ENCODE measurements at regions not wholly inside any gene's neighbourhood (a gene's known extent, or its start where the extent isn't known, plus 50 kb on each side); places are given as distances from the start of the nearest gene placed in this dataset.
"Not testable (repeated sequence)": the region's sequence is repeated elsewhere in the genome, so short reads cannot be mapped to it uniquely, and the experiment has no call there.

DNA sequence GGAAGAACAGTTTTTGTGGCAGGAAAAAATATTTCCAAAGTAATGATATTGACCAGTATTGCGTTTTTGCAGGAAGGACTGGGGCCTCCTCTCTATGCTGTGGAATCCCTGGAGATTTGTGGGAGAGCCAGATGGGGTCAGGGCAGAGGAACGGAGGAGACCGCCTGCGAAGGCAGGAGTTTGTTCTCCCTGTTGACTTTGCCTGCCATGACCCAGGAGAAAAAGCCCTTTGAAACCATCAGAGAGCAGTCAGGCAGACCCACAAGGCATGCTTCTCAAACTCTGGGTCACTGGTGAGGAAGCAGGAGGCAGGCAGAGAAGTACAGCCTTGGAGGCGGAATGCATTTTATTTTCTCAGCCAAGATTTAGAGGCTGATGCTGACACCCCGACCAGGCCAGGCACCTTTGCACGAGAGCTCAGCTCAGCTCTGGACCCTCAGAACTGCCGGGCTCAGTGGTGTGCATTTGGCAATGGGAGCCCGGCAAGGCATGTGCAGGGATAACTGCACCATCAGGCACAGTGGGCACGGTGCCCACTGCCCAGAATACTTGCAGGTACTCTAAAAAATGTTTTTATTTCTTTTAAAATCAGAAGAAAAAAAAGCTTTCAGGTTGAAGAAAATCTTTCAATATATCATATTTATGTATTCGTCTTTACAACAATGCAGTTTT, 410.4 kb downstream of the RPS24 start:
- DNase-seq (ENCODE audit: low read depth, low spot score) = no peak
- in situ Hi-C loops (cut with HindIII; ENCODE audit: low pct_unique_long_range_greater_than_20kb, low sequenced_read_pairs) = no loop called here

- in situ Hi-C loops (cut with HindIII; ENCODE audit: low pct_unique_long_range_greater_than_20kb, low sequenced_read_pairs); DNase-seq (ENCODE audit: low read depth, low spot score): not testable (repeated sequence)
These were observed 411.1 kb downstream of the RPS24 start for GRCh38 chr10:78444741-78445140.

DNA sequence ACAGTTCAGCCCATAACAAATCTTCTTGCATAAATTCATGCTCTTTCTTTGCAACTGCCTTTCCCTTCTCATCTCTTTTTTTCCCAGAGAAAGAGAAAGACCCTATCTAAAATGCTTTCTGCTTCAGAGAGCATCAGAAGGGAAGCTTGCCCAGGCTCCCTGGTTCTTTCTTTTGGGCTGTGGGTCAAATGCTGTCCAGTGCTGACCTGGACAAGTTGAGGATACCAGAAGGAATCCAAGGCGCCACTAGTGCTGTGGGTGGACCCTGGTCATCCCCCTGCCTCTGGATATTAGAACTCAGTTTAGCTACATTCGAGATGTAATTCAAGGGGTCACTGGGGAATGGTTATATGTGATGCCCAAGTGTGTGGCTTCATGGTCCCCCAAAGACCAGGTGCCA, 411.6 kb downstream of the RPS24 start:
- DNase-seq (ENCODE audit: low read depth, low spot score) = no peak
- in situ Hi-C loops (cut with HindIII; ENCODE audit: low pct_unique_long_range_greater_than_20kb, low sequenced_read_pairs) = no loop called here

- in situ Hi-C loops (cut with HindIII; ENCODE audit: low pct_unique_long_range_greater_than_20kb, low sequenced_read_pairs) = no loop called here
- no peak for DNase-seq (ENCODE audit: low read depth, low spot score)
These were observed 414.8 kb downstream of the RPS24 start for GRCh38 chr10:78448470-78448869.

GRCh38 chr10:78448994-78449418, 415.3 kb downstream of the RPS24 start:
- no peak for DNase-seq (ENCODE audit: low read depth, low spot score)
- in situ Hi-C loops (cut with HindIII; ENCODE audit: low pct_unique_long_range_greater_than_20kb, low sequenced_read_pairs) = no loop called here

DNA sequence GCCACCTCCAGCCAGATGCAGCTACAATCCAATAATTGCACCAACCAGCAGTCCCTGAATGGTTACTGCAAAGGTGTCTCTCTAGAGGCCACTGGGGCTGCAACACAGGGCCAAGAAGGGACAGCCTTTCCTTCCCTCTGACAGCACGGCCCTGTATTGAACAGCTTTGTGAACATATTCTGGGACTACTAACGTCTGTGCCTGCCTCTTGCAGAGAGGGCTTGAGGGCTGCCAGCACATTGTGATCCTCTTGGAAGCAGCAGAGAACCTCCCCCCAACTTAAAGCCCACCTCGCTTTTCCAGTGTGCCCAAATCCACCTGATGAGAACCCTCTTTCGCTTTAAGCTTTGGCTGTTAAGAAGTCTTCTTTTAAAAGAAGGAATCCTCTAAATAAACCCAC, 415.9 kb downstream of the RPS24 start:
- in situ Hi-C loops (cut with HindIII; ENCODE audit: low pct_unique_long_range_greater_than_20kb, low sequenced_read_pairs) = no loop called here

GRCh38 chr10:78450239-78450638, 416.6 kb downstream of the RPS24 start:
- no peak for DNase-seq (ENCODE audit: low read depth, low spot score)
- in situ Hi-C loops (cut with HindIII; ENCODE audit: low pct_unique_long_range_greater_than_20kb, low sequenced_read_pairs) = no loop called here

More for the DNA sequence above, 415.9 kb downstream of the RPS24 start:
- DNase-seq (ENCODE audit: low read depth, low spot score) = no peak

DNA sequence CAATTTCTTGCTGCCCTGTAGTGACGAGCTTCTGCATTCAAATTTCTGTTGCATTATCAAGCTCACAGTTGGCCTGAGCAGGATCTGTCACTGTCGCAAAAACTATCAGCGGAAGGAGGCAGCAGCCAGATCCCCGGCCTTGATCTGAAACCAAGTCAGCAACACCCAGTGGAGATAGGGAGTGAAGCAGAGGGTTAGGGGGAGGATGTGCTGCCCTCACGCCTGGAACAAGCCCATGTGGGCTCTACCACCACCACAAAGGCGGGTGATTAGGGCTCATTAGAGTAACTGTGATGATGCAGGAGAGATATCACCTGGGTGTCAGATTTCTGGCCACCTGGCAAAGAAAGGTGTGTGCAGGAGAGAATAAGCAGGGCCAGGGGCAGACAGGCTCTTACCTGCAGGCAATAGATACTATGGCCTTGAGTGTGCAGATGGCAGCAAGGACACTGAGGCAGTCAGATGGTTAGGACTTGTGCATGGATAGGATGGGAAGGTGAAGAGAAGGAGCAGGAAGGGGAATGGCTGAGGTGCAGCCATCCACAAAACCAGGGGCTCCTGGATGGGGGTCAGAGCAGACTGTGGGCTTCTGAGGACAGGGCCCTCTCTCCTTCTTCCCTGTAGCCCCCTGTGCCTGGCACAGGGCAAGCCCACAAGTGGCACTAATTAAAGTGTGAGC, 417.3 kb downstream of the RPS24 start:
- no peak for DNase-seq (ENCODE audit: low read depth, low spot score)
- in situ Hi-C loops (cut with HindIII; ENCODE audit: low pct_unique_long_range_greater_than_20kb, low sequenced_read_pairs) = no loop called here

GRCh38 chr10:78451592-78451991, 417.9 kb downstream of the RPS24 start:
- DNase-seq (ENCODE audit: low read depth, low spot score) = no peak
- in situ Hi-C loops (cut with HindIII; ENCODE audit: low pct_unique_long_range_greater_than_20kb, low sequenced_read_pairs) = no loop called here

- in situ Hi-C loops (cut with HindIII; ENCODE audit: low pct_unique_long_range_greater_than_20kb, low sequenced_read_pairs) = no loop called here
- no peak for DNase-seq (ENCODE audit: low read depth, low spot score)
These were observed 420.5 kb downstream of the RPS24 start for GRCh38 chr10:78454123-78454645.

- no peak for DNase-seq (ENCODE audit: low read depth, low spot score)
- in situ Hi-C loops (cut with HindIII; ENCODE audit: low pct_unique_long_range_greater_than_20kb, low sequenced_read_pairs) = no loop called here
These were observed 421.6 kb downstream of the RPS24 start for GRCh38 chr10:78455236-78455635.

GRCh38 chr10:78455811-78456210, 422.1 kb downstream of the RPS24 start:
- in situ Hi-C loops (cut with HindIII; ENCODE audit: low pct_unique_long_range_greater_than_20kb, low sequenced_read_pairs) = no loop called here
- no peak for DNase-seq (ENCODE audit: low read depth, low spot score)

DNA sequence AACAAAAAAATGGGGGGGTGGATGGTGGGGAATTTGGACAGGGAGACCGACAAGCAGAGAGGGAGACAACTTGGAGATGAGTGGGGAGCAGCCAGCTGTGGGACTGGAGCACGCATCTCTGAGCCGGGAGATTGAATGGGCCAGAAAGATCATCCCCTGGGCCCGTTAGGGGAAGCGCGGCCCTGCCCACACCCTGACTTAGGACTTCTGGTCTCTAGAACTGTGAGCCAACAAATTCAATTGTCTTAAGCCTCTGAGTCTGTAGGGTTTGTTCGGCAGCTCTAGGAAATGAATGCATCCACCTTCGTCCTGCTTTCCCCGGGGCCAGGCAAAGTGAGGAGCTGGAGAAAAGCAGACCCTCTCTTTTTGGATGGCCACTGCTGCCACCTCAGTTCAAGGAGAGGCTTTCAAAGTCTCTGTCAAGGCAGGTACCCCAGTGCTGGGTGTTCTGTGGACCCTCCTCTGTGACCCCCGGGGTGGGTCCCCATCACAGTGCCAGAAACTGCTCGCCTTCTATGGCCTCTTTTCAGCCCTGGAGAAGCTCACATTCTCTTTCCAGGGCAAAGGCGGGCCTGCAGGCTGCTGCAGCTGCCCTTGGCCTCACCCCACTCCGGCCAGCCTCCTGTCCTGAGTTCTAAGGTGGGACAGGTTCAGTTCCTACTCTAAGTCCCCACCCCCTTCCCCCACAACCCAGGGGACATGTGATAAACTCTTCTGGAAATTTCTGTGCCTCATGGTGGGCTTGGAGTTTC, 423.2 kb downstream of the RPS24 start:
- in situ Hi-C loops (cut with HindIII; ENCODE audit: low pct_unique_long_range_greater_than_20kb, low sequenced_read_pairs) = no loop called here
- DNase-seq (ENCODE audit: low read depth, low spot score) = no peak

- no peak for DNase-seq (ENCODE audit: low read depth, low spot score)
- in situ Hi-C loops (cut with HindIII; ENCODE audit: low pct_unique_long_range_greater_than_20kb, low sequenced_read_pairs) = no loop called here
These were observed 424.3 kb downstream of the RPS24 start for GRCh38 chr10:78457804-78458482.

DNA sequence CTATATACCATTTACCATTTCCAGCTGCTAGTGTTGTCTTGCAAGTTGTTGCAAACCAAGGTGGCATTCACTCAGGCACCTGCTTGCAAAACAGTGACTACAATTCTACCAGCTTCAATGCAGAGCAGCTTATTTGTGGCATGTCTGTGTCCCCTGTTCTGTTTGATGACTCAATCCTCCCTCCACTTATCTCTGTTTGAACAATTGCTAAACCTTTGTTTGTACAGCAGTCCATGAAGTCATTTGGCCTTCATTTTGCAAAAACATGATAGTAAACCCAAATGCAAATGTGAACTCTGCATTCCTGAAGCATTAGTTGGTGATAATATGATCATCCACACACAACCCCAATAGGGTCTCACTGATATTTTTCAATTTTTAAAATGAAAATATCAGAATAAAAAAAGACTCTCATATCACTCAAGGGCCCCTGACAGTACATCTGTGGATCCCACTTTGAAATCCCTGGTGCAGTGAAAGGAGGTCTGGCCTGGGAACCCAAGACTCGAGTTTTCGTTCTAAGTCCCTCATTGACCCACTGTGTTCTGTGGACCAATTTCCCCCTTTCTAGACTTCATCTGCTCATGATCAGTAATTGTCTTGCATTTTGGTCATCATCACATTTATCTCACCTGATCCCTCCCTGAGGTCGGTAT, 425.4 kb downstream of the RPS24 start:
- no peak for DNase-seq (ENCODE audit: low read depth, low spot score)
- in situ Hi-C loops (cut with HindIII; ENCODE audit: low pct_unique_long_range_greater_than_20kb, low sequenced_read_pairs) = no loop called here

DNA sequence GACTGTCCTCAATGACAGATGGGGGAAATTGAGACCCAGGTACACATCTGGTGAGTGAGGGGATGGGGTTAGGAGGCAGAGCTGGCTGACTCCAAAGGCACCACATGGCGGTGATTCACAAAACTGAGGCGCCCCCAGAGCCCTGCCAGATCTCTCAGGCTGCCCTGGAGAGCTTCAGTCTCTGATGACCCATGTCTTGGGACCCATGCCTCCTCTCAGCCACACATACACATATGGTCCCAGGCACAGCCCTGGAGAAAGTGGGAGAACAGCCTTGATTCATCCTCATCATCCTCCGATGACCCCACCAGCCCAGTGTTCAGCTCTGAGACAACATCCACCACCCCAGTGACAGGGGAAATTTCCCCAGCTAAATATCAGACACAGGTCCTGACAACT, 426.0 kb downstream of the RPS24 start:
- in situ Hi-C loops (cut with HindIII; ENCODE audit: low pct_unique_long_range_greater_than_20kb, low sequenced_read_pairs) = no loop called here

DNA sequence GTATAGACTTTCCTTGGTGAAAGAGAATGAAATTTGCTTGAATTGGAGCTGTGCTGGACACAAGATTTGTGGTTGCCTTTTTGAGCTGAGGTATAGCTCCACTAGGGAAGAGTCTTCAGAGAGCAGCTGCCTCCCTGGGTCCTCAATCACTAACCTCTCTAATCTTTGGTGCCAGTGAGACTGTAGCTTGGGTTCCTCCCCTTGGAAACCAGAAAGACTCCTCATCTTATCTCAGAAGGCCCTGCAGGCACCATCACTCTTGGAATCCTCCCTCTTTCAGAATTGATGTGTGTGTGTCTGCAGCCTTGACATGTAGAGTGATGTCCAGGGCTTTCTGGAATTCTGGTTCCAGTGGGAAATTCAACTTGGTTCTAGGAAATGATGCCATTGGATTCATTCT, 426.5 kb downstream of the RPS24 start:
- DNase-seq (ENCODE audit: low read depth, low spot score) = no peak
- in situ Hi-C loops (cut with HindIII; ENCODE audit: low pct_unique_long_range_greater_than_20kb, low sequenced_read_pairs) = no loop called here

More for the DNA sequence above, 426.0 kb downstream of the RPS24 start:
- DNase-seq (ENCODE audit: low read depth, low spot score) = no peak
